ENCODE measurements at regions not wholly inside any gene's neighbourhood (a gene's known extent, or its start where the extent isn't known, plus 50 kb on each side); places are given as distances from the start of the nearest gene placed in this dataset.

DNA sequence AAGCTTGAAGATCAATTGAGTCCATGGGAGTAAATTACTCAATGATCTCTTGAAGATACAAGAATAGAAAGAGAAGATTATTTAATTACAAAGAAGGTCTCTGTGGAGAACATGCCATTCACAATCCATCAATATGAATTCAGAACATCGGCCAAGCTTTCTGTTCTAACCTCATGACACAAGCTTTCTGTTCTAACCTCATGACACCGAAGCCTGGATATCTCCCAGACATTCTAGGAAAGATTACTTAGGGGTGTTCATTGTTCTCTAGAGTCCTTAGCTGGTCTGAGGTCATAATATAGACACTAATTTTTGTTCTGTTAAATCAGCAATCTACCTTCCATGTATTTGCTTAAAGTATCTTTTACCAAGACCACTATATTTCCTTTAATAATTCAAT, 95.5 kb downstream of the RDH14 start:
- FAIRE-seq = no peak

DNA sequence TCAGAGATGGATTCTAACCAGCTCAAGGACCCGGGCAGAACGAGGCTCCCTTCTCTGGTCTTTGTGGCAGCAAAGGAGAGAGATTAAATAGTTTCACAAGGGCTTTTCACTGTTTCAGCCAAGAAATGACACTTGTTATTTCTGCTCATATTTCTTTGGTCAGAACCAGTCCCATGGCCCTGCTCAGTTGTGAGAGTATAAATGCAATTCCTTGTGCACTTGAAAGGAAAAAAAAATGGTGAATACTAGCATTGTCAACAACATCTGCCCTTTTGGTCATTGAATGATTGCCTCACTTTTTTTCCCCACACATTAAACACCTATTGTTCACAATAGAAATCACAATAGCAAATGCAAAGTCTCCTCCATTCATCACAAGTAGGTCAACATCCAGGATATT, 104.4 kb downstream of the RDH14 start:
- no peak for FAIRE-seq

DNA sequence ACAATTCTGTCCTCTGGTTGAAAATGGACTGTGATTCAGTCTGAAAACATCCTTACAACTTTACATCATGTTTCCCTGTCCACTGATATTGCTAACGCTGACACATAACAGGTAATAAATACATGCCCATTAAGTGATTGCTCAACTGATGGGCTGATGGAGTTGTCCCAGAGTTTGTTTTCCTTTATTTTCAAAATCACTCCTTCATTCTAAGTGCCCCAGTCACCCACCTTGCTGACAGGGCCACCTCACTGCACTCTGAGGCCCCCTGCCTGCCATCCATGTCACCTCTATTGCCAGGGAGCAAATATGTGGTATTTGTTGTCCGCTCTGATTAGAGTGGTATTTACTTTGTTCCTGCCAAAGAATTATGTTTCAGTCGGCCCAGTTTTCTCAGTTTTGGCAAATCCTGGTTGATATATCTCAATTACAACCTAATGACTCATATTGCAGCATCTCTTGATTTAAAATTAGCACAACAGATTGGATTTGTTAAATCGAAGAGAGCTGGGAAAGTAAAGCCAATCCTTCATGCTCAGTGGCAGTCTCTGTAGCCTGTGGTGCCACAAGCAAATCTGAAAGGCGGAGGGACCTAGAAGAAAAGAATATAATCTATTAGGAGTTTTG, 105.1 kb downstream of the RDH14 start:
- no peak for FAIRE-seq

DNA sequence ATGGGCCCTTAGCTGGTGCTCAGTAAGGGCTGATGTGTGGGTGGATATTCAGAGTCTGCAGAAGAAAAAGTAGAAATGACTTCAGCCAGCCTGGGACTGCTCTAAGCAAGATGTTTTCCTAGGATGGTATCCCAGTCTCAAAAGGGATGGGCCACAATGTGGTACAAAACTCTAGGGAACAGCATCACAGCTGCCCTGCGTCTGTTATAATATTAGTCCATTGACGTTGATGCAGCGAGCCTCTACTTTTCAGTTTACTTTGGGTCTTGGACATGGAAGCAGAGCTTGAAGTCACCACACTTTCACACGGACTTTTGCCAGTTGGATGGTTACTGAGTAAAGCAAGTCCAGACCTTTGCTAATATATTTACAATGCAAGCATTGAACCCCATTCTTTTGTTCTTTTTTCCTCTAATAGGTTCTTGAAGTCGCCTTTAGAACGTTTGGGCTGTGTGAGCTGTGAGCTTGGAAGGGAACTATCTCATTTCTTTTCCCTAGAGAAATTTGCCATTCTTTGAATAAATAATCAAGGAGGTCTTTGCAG, 105.7 kb downstream of the RDH14 start:
- FAIRE-seq = no peak

DNA sequence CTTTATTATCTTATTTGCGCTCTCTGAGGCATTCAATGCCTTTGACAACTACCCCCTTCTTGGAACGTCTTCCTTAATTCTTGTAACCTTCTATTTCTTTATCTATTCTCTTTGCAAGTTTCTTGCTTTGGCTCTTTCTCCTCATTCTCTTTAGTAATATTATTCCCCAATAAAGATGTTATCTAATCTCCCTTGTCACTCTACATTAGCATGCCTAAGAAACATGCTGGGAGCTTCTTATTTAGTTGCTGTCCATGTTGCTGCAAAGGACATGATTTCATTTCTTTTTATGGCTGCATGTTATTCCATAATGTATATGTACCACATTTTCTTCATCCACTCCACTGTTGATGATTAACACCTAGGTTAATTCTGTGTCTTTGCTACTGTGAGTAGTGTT, 113.7 kb downstream of the RDH14 start:
- no peak for FAIRE-seq

DNA sequence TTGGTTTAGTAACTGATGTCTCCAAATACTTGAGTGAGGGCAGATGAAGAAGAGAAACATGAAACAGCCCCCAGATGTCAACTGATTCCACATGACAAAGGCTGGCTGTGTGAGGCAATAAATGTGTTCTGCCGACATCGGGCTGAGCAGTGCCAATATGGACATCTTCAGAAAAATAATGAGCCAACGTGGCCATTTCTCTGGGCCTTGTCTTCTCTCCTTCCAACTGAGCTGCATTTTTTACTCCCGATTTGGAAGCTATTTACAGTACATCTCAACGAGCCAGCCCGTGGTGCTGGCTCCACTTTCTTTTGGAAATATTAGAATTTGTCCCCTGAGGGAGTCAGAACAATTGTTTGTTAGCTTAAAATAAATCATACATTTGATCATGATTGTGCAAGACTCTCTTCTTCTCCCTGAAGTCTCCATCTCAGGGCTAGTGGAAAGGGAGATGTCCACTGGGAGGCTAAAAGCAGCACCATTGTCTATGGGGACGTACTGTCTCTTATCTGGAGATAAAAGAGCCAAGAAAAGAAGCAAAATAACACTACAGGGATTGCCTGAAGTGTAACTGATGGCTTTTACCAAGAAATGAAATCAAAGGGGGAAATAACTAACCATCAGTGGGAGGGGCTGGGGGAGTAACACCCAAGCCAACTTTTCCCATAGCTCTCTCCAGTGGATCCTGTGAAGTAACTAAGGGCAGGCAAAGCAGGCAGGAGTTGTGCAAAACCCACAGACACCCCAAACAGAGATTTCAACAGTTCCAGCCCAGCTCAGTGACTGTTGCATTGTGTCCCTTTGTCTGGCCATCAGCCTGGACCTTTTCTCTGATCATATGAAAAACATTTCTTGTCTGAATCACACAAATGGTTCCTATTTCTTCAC, 114.8 kb downstream of the RDH14 start:
- no peak for FAIRE-seq

DNA sequence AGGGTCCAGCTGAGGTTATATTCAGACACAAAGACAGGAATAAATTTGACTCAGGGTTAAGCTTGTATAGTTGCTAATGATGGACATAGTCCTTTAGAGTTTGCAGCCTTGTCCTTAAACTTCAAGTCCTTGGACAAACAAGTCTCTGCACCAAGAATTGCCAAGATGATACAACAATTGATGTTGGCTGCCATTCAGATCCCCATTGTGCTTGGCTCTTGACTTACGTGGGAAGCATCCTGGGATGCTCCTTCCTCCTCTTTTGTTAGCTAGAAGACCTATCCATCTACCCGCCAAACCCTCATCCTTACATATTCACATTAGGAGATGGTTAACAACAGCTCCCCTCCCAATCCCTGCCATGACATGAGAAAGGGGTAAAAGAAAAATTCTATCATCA, 115.6 kb downstream of the RDH14 start:
- FAIRE-seq = no peak

DNA sequence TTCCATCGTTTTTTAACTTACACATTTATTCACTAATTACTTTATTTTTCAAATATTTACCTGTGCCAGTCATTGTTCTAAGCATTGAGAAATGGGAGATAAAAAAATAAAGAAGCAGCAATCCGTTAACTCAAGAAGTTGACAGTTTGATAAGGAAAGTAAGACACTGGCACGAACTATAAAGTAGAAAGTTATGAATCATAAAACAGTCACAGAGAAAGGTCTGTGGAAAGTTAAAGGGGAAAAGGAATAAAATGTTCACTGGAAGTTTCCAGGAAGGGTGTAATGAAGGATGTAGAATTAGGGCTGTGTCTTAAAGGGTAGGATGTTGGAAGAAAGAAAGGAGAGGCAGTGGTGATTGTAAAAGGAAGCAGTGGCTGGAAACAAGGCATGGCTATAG, 118.9 kb downstream of the RDH14 start:
- no peak for FAIRE-seq

DNA sequence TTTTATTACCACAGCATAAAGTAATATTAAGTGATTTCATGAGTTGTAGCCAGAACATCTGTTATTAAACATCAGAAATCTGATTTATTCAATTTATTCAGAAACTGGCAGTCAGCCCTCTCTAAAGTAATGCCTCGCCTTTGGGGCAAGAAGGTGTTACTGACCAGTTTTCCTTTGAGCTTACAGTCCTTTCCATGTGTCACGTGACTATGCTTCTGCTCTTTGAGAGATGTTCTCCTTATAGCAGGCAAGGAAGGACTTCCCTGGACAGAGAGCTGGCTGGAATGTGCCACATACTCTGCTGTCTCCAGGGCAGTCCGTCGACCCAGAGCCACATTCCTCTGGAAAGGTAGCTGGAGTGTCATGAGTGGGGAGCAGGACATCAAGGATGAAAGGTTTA, 119.7 kb downstream of the RDH14 start:
- no peak for FAIRE-seq

DNA sequence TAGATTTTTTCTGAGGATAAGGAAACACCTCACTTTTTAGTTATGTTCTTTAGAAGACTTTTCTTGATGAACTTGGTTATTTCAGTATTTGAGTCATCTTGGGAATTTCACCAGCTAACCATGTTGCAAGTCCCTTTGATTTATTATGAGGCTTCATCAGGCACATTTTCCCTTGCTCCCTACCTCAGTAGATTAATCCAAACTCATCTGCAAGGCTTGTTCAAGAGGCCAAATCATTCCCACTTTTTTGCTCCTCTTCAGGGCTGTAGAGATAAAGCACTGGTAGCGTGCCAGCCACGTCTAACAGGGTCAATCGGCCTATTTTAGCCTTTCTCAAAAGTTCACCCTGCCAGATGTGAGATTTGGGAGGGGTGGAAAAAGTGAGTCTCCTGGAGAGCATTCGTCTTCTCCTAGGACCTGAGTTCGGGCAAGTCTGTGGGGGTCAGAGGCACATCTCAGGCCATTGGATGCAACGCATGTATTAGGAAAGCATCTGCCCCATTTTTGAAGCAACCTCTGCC, 120.3 kb downstream of the RDH14 start:
- FAIRE-seq = no peak

DNA sequence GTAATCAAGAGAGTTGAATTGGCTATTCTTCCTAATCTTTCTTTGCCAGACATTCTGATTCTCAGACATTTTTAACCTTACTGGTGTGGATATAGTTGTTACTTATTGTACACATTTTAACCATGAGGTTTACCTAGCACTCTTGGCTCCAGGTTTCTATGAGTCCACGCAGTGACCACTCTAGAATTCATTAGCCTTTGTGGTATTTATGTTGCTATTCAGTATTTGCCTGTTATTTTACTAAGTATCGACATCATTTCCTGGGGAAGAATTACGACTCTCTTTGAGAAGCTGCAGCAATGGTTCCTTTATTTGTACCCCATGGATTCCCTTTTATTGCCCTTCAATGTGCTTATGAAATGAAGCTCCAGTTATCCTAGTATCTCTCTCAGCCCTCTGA, 120.7 kb downstream of the RDH14 start:
- no peak for FAIRE-seq

DNA sequence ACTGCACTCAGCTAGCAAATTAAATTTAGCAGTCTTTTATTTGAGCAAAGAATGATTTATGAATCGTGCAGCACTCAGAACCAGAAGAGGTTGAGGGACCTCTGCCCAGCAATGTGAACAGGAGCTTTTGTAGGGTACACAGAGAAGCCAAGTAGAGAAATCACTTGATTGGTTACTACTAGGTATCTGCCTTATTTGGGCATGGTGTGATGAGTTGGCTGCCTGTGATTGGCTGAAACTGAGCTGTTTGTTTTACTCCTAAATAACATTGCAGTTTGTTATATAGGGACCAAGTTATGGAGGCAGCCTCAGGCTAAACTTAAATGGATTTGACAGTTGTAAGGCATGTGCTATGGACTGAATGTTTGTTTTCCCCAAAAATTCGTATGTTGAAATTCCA, 122.5 kb downstream of the RDH14 start:
- no peak for FAIRE-seq

DNA sequence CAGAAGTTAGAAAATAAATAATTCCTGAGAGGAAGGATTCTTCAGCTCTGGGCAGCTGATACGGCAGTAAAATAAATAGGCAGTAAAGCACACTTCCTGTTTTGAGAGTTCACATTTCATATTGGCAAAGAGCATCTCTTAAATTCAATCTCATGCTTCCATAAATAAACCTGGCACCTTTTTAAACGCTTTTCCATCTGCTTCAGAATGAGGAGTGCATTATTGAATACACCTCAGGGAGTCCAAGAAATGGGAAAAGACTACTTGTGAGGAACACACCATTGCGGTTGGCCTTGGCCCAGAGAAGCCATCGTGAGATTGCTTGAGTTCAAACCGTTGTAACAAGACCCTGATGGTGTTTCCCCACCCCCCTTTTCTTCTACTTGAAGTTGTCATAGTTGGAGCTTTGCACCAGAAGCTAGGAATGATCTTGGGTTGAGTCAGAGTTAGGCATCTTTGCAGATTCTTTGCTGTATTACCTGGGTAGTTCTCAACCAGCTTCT, 123.9 kb downstream of the RDH14 start:
- no peak for FAIRE-seq

DNA sequence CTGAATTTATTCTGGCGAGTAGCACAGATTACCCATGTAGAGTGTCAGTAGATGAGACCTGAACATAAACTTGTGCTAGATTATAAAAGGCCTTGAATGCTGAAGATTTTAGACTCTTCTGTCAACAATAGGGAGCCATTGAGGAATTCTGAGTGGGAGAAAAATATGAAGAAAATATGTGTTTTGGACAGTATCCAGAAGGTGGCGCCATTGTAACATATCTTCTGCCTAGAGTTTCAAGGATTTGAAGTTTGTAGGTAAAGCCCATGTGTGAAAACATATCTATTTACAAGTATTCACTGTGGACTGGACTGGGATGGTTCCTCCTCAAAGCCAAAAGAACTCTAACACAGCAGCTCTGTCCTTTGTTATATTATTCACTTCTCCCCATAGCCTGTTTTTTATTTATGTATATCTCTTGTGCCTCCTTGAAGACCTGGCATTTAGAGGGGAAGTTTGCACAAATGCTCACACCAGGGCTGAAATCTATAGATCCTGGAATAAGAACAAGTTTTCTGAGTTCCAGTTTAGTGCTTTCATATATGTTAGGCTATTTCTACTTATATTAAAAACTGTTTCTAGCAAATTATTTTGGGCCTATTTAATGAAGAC, 124.9 kb downstream of the RDH14 start:
- FAIRE-seq = no peak

DNA sequence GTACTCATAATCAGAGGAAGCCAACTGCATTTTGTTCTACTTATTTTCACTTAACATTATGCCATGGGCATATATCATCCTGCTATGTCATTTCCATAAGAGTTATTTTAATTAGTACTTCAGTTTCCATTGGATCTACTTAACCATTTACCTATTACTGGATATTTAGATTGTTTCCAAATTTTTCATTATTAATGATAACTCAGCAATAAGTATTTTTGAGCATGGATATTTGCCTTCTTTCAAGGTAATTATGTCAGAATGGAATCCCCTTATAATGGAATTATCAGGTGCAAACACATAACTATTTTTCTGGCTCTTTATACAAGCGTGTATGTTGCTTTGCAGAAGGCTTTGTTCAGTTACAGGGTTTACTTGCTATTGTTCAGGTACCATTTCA, 126.6 kb downstream of the RDH14 start:
- FAIRE-seq = no peak

DNA sequence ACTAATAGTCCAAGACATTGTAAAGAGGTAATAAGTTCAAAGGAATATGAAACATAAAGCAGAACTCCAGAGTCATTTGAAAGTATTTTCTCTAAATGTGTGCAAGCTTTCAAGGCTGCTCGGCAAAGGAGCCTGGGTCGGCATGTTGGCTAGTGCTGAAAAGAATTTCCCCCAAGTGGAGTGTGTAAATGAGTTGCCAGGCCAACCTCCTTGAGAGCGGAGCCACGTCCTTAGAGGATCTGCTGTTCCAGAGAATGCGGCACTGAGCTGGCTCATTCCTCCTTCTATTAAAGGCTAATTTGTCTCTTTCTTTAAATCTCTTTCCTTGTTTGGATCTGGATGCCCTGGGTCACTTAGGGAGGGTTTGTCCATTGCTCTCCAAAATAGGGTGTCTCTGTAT, 127.5 kb downstream of the RDH14 start:
- FAIRE-seq = no peak

DNA sequence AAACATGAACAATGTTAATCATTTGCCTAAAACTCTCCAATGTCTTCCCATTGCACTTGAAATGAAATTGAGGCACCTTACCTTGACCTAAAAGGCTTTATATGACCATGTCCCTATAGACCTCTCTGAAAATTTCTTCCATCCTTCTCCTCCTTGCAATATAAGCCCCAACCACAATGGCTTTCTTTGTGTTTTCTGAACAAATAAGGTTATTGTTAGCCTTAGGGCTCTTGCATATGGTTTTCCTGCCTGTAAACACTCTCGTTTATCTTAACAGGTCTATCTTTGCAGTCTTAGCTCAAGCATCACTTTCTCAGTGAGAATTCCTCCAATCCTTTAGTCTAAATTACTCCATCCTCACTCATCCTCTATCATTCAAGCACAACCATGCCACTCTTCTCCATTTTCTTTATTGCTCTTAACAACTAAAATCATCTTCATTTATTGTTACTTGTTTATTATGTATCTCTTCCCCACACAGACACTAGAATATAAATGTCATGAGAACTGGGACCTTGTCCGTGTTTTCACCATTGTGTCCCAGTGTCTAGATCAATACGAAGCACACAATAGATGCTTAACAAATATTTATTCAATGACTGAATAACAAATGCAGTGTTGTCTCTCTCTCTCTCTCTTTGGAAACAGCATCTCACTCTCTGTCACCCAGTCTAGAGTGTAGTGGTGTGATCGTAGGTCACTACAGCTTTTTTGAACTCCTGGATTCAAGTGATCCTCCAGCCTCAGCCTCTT, 129.3 kb downstream of the RDH14 start:
- no peak for FAIRE-seq

DNA sequence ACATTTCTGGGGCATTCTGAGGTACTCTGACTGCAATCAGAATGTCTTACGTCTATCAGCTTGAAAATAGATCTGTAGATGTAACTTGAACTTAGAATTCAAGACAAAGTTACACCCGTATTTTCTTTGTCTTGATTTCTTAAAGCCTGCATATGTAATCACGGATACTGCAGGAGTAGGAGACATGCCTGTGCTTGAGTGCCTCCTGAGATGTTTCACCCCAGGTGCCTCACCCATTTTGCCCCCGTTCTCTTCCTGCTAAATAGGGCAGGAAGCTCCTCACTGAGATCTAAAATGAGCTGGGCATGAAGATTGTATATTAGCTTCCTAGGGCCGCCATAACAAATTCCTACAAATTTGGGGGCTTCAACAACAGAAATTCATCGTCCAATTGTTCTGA, 131.9 kb downstream of the RDH14 start:
- FAIRE-seq = no peak

DNA sequence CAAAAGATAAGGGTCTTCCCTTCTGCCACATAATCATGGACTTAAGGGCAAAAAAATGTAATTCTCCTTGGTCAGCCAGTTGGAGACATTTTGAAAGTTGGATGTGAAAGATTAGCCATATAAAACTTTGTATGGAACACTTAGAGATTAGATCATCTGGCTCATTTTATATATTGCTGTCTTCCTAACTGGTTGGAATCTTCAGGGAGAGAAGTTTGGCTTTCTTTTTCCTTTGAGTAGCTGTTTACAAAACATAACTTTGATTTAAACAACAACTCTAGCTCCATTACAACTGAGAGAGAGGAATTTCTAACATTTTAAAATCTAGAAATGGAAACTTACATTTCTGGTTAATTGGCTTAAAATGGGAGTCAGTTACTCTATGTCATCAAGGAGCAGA, 132.7 kb downstream of the RDH14 start:
- no peak for FAIRE-seq

DNA sequence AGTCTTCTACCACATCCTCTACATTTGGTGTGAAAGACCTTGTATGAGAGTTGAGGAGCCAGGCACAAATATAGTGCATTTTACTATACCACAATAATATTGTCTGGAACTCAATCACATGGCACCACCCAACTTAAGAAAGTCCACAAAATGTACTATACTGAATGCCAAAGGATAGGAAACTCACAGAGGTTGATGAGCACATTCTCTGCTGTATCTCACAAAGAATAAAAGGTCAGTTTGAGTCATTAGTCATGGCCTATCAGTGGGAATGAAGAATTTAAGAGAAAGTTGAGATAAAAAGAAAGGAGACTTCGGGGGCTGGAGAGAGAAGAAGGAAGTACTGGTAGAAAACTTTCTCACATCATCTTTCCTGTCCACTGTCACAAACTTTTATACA, 134.3 kb downstream of the RDH14 start:
- no peak for FAIRE-seq

DNA sequence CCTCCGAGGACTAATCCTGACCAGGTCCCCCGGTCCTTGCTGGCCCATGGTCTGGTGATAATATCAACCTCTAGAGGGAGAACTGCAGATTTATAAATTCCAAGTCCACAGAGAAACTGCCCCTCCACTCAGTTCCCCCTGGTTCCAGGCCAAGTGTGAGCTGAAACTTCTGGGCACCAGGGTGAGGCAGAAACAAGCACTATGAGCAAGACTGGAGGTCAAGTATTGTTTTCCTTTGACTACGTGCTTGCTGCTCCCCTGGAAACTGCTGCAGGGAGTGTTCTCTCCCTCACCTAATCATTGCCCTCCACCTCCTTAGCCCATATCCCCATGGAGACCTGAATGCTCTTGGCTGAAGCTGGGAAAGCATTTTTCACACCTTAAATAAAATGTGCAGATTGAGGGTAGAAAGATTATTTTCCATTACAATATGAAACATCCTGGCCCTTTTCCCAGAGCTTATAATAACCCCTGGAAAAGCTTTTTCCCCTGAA, 135.2 kb downstream of the RDH14 start:
- no peak for FAIRE-seq

DNA sequence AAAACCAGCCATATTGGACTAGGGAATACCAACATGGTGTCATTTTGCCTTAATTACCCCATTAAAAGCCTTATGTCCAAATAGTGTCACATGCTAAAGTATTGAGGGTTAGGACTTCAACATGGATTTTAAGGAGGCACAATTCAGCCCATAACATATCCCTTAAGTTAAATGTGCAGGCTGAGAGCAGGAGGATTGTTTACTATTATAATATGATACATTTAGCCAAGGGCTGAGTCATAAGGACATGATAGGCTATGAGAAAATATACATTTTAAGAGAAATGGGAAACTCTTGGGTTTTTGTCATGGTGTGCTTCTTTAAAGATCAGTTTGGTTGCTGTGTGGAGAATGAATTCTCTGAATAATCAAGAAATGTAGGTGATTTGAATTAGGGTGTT, 136.8 kb downstream of the RDH14 start:
- FAIRE-seq = no peak
